ENCODE measurements at regions not wholly inside any gene's neighbourhood (a gene's known extent, or its start where the extent isn't known, plus 50 kb on each side); places are given as distances from the start of the nearest gene placed in this dataset.

GRCh38 chr19:31141301-31141700, 207.9 kb downstream of the TSHZ3 start:
- Mint-ChIP-seq H3K27ac (no peak overlapping the region), H3K9me3 (peaks cover 0 to 3% of the 10 kb centered on the region in 2 experiments; a peak in 1 of 5 replicates), H3K4me1 (peaks cover 8 to 11% of the 10 kb centered on the region in 2 experiments; a peak in 3 of 4 replicates), H3K27me3 (ENCODE audit: low read depth) (peaks cover 1% of the 10 kb centered on the region; the same call in 1 of the 2 replicates), H3K4me3 (no peak overlapping the region), H3K36me3 (ENCODE audit: insufficient read depth in 1 of 3, low read depth in 3 of 3) (no peaks in the 10 kb centered on the region; a peak in 1 of 7 replicates)
- no CpG with 5 or more reads among the region's 3 CpGs for WGBS (ENCODE audit: extremely low coverage, insufficient read length, low lambda C conversion rate)
- no peak for TF ChIP-seq CTCF (conservative IDR thresholded peaks at IDR 0.05)
- Histone ChIP-seq H3K9me3 (ENCODE audit: control insufficient read depth, low read depth, low read length) (no peaks in the 10 kb centered on the region), H3K4me1 (ENCODE audit: insufficient read depth, low read length) (no peaks in the 10 kb centered on the region), H4K91ac (ENCODE audit: insufficient read length, low read depth, low read length) (no peak overlapping the region), H3K4me2 (ENCODE audit: insufficient read depth, insufficient read length, low read length) (no peak overlapping the region), H3K56ac (ENCODE audit: insufficient read length, low read depth, low read length) (no peak overlapping the region), H3K23me2 (ENCODE audit: insufficient read length, low read depth, low read length, poor library complexity, severe bottlenecking) (no peaks in the 10 kb centered on the region), H3K27me3 (ENCODE audit: insufficient read depth, low read length) (no peaks in the 10 kb centered on the region), H2AK5ac (ENCODE audit: insufficient read length, low read length) (no peak overlapping the region), H2AFZ (ENCODE audit: low read length) (no peak overlapping the region), H4K20me1 (ENCODE audit: control insufficient read depth, insufficient read depth, insufficient read length) (no peaks in the 10 kb centered on the region), H2BK5ac (ENCODE audit: insufficient read length, low read length) (no peak overlapping the region), H2BK12ac (ENCODE audit: insufficient read length, low read depth, low read length) (no peak overlapping the region), H3K4ac (ENCODE audit: low read depth, low read length) (no peak overlapping the region), H3K27ac (ENCODE audit: insufficient read length, low read depth, low read length) (no peak overlapping the region), H3K79me2 (ENCODE audit: insufficient read depth, low read length) (no peaks in the 10 kb centered on the region), H3K14ac (ENCODE audit: insufficient read depth, low read length) (no peak overlapping the region), H4K8ac (replicated peaks; ENCODE audit: insufficient read length, low read depth, low read length) (no peak overlapping the region), H2BK120ac (ENCODE audit: low read depth, low read length, poor library complexity, severe bottlenecking) (no peak overlapping the region), H3K18ac (ENCODE audit: insufficient read length, low read depth, low read length) (no peak overlapping the region), H3T11ph (ENCODE audit: low read length) (no peak overlapping the region), H3K9ac (ENCODE audit: extremely low read depth, insufficient read length, low read length) (no peak overlapping the region), H2BK15ac (ENCODE audit: low read depth, low read length) (no peak overlapping the region), H4K5ac (ENCODE audit: insufficient read length, low read depth, low read length) (no peak overlapping the region), H2BK20ac (ENCODE audit: low read depth, low read length, poor library complexity, severe bottlenecking) (no peak overlapping the region), H3K23ac (ENCODE audit: insufficient read length, low read depth, low read length) (no peak overlapping the region), H3K79me1 (ENCODE audit: insufficient read depth, low read depth, low read length, poor library complexity, severe bottlenecking) (no peaks in the 10 kb centered on the region)
- DNase-seq: no peak

Measured in H9 (cell line).